K562 (cell line): ENCODE measurements at regions not wholly inside any gene's neighbourhood (a gene's known extent, or its start where the extent isn't known, plus 50 kb on each side); places are given as distances from the start of the nearest gene placed in this dataset.

ENCODE experiments used
- ATAC-seq: fragments of 200-7000 bp; cut with Tn5 transposase; 3 replicates; pipeline ENCODE4 v1.9.1; 2020; ENCODE audit warnings: moderate library complexity
- BruUV-seq: library from RNA; stranded (reverse); fragments of 400-500 nt; replicated peaks from 2 replicates; lab custom pipeline; 2021; lab: Mats Ljungman, UMichigan
- CTCF ChIA-PET: fragments of 300-600 bp; formaldehyde crosslinking; extraction: SDS; loops from one replicate; lab custom pipeline; 2021; ENCODE audit warnings: low intra/inter-chr PET ratio; lab: Yijun Ruan, JAX
- POLR2A ChIA-PET: fragments of 300-600, 350-650 bp; sonication (Branson Sonifier 250); formaldehyde crosslinking; extraction: SDS; loops from one replicate; lab custom pipeline; 2021; ENCODE audit warnings: antibody characterized with exemption, inconsistent platforms; lab: Yijun Ruan, JAX
- DNase-seq, 4 experiments: peaks; one replicate each; pipeline versions ENCODE4 v3.0.0 to v3.0.0-alpha.2; 2011 to 2018; ENCODE audit warnings: low spot score in 3 of 4, mixed read lengths in 3 of 4; ENCODE audit errors: extremely low read depth in 1 of 4
- FAIRE-seq: peaks from 2 replicates; lab custom pipeline; 2011; peaks lifted over from hg19 to GRCh38; lab: Jason Lieb, UNC
- H2AFZ ChIP-seq: 2 replicates; pipeline ENCODE4 v1.6.0; 2011; ENCODE audit warnings: low read depth, low read length, control low read depth, inconsistent platforms
- H3K27ac ChIP-seq: fragments of 200-600 bp; 3 replicates; pipeline ENCODE4 v1.8.0; 2011; ENCODE audit warnings: low read depth, mild to moderate bottlenecking, control low read depth, inconsistent platforms, low read length, moderate library complexity, mixed read lengths; ENCODE audit errors: extremely low read depth
- H3K27me3 ChIP-seq, 2 experiments: fragments of 300-600 bp in 1 of 2; 2 replicates in 1 of 2; 3 replicates in 1 of 2; pipeline versions ENCODE4 v1.6.0 to v1.8.0; 2011; ENCODE audit warnings: inconsistent platforms in 2 of 2, low read length in 2 of 2, mild to moderate bottlenecking in 1 of 2, mixed read lengths in 1 of 2, moderate library complexity in 1 of 2; ENCODE audit not compliant: control insufficient read depth in 2 of 2, insufficient read depth in 2 of 2
- H3K36me3 ChIP-seq: fragments of 300-600 bp; 3 replicates; pipeline ENCODE4 v1.8.0; 2011; ENCODE audit warnings: mild to moderate bottlenecking, low read length, inconsistent platforms; ENCODE audit not compliant: control insufficient read depth, insufficient read depth
- H3K4me1 ChIP-seq, 2 experiments: fragments of 200-600 bp in 1 of 2; replicated peaks in 1 of 2; 2 replicates in 1 of 2; 3 replicates in 1 of 2; pipeline versions ENCODE4 v1.5.1 to v1.8.0; 2011; ENCODE audit warnings: inconsistent platforms in 2 of 2, low read length in 2 of 2, mild to moderate bottlenecking in 1 of 2, mixed read lengths in 1 of 2, moderate library complexity in 1 of 2; ENCODE audit not compliant: control insufficient read depth in 2 of 2, insufficient read depth in 2 of 2
- H3K4me2 ChIP-seq: 2 replicates; pipeline ENCODE4 v1.6.1; 2011; ENCODE audit warnings: low read length, control low read depth, inconsistent platforms, mixed read lengths; ENCODE audit not compliant: insufficient read depth
- H3K4me3 ChIP-seq: fragments of 200-600 bp; sonication (generic), shearing (Covaris generic); 2 replicates; pipeline ENCODE4 v1.5.1; 2016; ENCODE audit warnings: control low read depth, inconsistent platforms
- H3K79me2 ChIP-seq: fragments of 200-600 bp; 3 replicates; pipeline ENCODE4 v1.8.0; 2011; ENCODE audit warnings: low read length, inconsistent platforms; ENCODE audit not compliant: control insufficient read depth, insufficient read depth
- H3K9ac ChIP-seq, 2 experiments: 2 replicates each; pipeline versions ENCODE4 v1.6.0 to v1.6.1; 2011; ENCODE audit warnings: low read depth in 2 of 2, low read length in 2 of 2, control low read depth in 1 of 2, inconsistent platforms in 1 of 2, mild to moderate bottlenecking in 1 of 2, mixed read lengths in 1 of 2; ENCODE audit not compliant: insufficient read depth in 1 of 2
- H3K9me1 ChIP-seq: one replicate; pipeline ENCODE4 v1.6.0; 2011; ENCODE audit warnings: inconsistent platforms, mild to moderate bottlenecking, low read length, moderate library complexity; ENCODE audit not compliant: control insufficient read depth, insufficient read depth
- H3K9me3 ChIP-seq: replicated peaks from 2 replicates; pipeline ENCODE4 v1.5.1; 2011; ENCODE audit warnings: low read depth, low read length, inconsistent platforms; ENCODE audit not compliant: control insufficient read depth, insufficient read depth
- H4K20me1 ChIP-seq: replicated peaks from 2 replicates; pipeline ENCODE4 v1.6.1; 2011; ENCODE audit warnings: low read length, inconsistent platforms, mixed read lengths; ENCODE audit not compliant: control insufficient read depth, insufficient read depth
- NRF1 ChIP-seq, 2 experiments: fragments of 450-650 bp; IDR thresholded peaks in 1 of 2; conservative IDR thresholded peaks in 1 of 2; 2 replicates each; pipeline ENCODE4 v1.6.1; 2014; ENCODE audit warnings: mild to moderate bottlenecking in 2 of 2
- TFAP4 ChIP-seq: sonication (generic); formaldehyde crosslinking; IDR thresholded peaks from 2 replicates; pipeline ENCODE4 v1.8.0; 2022; ENCODE audit warnings: missing genetic modification reagents, mild to moderate bottlenecking, moderate library complexity, borderline replicate concordance
- ZNF586 ChIP-seq: fragments of 450-650 bp; formaldehyde crosslinking; conservative IDR thresholded peaks from 2 replicates; pipeline ENCODE4 v1.4.0; 2020; ENCODE audit warnings: mild to moderate bottlenecking, moderate library complexity
- WGBS: fragments of 100-300 bp; shearing (Covaris generic); methylation state at CpG from one replicate; pipeline ENCODE4 v1.1.6; 2016; ENCODE audit warnings: low coverage, mixed read lengths; ENCODE audit not compliant: insufficient coverage; ENCODE audit errors: missing lambda C conversion rate; 5-methylcytosine and 5-hydroxymethylcytosine counted together
- in situ Hi-C: fragments of 300-500 bp; cut with MboI; formaldehyde crosslinking; loops from 4 replicates; pipeline ENCODE4 v1.15.0; 2018; ENCODE audit warnings: inconsistent platforms, mixed read lengths
- intact Hi-C: fragments of 100-400 bp; cut with micrococcal nuclease; formaldehyde crosslinking; loops from 2 replicates; pipeline ENCODE4 v1.14.2; 2022

- H3K4me3 ChIP-seq = no peak overlapping the region
- no peaks in the 10 kb centered on the region for H3K9me1 ChIP-seq
- no peaks in the 10 kb centered on the region for H3K9me3 ChIP-seq
- no peak overlapping the region for H3K4me2 ChIP-seq
- intact Hi-C loops = no loop called here
- ATAC-seq (no peak), FAIRE-seq (no peak), DNase-seq (no peak)
- 12% methylated on average over 14 of the region's 17 CpGs for WGBS
- no peak overlapping the region for H3K27ac ChIP-seq
- no peaks in the 10 kb centered on the region for H4K20me1 ChIP-seq
- peaks cover 2 to 10% of the 10 kb centered on the region in 2 experiments; a peak in 2 of 5 replicates for H3K27me3 ChIP-seq
- peak overlapping the region in 1 of 2 experiments; percentile 64; a peak in 2 of 4 replicates for H3K9ac ChIP-seq
- no TSS peak for BruUV-seq
- H2AFZ ChIP-seq = peak overlapping the region; percentile 62; the same call in 1 of the 2 replicates
- H3K36me3 ChIP-seq = no peaks in the 10 kb centered on the region
- peak in 1 of 2 experiments; percentile 30; a peak in 1 of 4 replicates for TF ChIP-seq NRF1 (conservative IDR thresholded peaks at IDR 0.05 in 1 of 2, IDR thresholded peaks at IDR 0.05 in 1 of 2)
- TF ChIP-seq ZNF586 (CRISPR knock-in tag) = no peak
- peak; percentile 12; the same call in 1 of the 2 replicates for TF ChIP-seq TFAP4 (CRISPR knock-in tag)
- no peaks in the 10 kb centered on the region for H3K79me2 ChIP-seq
- peaks cover 0 to 22% of the 10 kb centered on the region in 2 experiments; a peak in 2 of 5 replicates for H3K4me1 ChIP-seq
- ChIA-PET CTCF (no interaction called here), POLR2A (no interaction called here)
- in situ Hi-C loops = no loop called here
Observed at GRCh38 chr2:240259201-240259923, 118.9 kb upstream of the OTOS start.
